ENCODE measurements at regions not wholly inside any gene's neighbourhood (a gene's known extent, or its start where the extent isn't known, plus 50 kb on each side); places are given as distances from the start of the nearest gene placed in this dataset.

DNA sequence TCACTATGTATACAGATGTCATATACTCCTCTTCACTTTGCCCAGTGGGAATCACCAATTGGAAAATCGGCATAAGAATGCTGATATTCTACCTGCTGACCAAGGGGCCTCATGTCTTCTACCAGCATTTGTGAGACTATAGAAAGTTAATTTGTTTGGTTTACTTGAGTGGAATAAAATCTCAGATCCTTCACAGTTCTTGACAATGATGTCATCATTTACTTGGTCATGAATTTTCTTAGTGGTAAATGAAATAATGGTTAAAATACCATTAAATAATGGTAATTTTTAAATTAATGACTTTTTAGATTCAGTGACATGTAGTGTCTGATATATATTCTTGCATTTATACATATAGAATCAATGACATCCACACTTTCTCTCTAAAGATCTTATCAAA, 1052.6 kb downstream of the ADGRL3 start:
- peak; percentile 8 for DNase-seq (ENCODE audit: insufficient read length, low spot score, missing footprints)
- H3K27me3 ChIP-seq (ENCODE audit: insufficient read depth, low read length), result no peaks in the 10 kb centered on the region
- H3K4me3 ChIP-seq (ENCODE audit: insufficient read depth, low read length), result no peak overlapping the region
- H4K20me1 ChIP-seq (ENCODE audit: insufficient read depth, low read length), result no peaks in the 10 kb centered on the region
- H3K36me3 ChIP-seq (ENCODE audit: insufficient read depth, low read length), result no peaks in the 10 kb centered on the region
- H3K4me2 ChIP-seq (ENCODE audit: insufficient read depth, low read length), result no peak overlapping the region
- no peak overlapping the region for H3K27ac ChIP-seq (ENCODE audit: low read depth, low read length)
- H3K4me1 ChIP-seq (ENCODE audit: insufficient read depth, low read length), result no peaks in the 10 kb centered on the region
- TF ChIP-seq, protein P1, sequence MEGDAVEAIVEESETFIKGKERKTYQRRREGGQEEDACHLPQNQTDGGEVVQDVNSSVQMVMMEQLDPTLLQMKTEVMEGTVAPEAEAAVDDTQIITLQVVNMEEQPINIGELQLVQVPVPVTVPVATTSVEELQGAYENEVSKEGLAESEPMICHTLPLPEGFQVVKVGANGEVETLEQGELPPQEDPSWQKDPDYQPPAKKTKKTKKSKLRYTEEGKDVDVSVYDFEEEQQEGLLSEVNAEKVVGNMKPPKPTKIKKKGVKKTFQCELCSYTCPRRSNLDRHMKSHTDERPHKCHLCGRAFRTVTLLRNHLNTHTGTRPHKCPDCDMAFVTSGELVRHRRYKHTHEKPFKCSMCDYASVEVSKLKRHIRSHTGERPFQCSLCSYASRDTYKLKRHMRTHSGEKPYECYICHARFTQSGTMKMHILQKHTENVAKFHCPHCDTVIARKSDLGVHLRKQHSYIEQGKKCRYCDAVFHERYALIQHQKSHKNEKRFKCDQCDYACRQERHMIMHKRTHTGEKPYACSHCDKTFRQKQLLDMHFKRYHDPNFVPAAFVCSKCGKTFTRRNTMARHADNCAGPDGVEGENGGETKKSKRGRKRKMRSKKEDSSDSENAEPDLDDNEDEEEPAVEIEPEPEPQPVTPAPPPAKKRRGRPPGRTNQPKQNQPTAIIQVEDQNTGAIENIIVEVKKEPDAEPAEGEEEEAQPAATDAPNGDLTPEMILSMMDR (IDR thresholded peaks at IDR 0.05; ENCODE audit: extremely low read depth, low read depth, low read length), result no peak
- H3K79me2 ChIP-seq (ENCODE audit: insufficient read depth, low read length), result no peaks in the 10 kb centered on the region
- H3K9me3 ChIP-seq (ENCODE audit: low read depth, low read length), result peaks cover 2% of the 10 kb centered on the region
- H2AFZ ChIP-seq (ENCODE audit: low read length), result no peak overlapping the region

DNA sequence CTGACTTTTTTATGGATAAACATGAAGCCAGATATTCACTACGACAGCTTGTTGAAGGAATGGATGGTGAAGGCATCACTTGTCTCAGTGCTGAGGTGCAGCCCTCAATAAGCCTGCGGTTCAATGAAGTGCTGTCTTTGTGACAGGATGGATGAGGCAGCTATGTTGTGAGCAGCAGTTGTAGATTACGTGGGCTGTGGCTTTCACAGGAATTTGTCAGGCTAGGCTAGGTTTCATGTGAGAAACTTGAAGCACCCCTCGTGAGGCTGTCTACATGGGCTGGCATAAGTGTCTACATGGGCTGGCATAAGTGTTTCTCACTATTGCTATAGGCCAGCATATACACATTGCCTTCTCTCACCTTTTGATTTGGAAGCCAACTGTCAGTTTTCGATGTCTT, 1050.0 kb downstream of the ADGRL3 start:
- H3K9me3 ChIP-seq (ENCODE audit: low read depth, low read length), result peaks cover 2% of the 10 kb centered on the region
- H3K27me3 ChIP-seq (ENCODE audit: insufficient read depth, low read length), result no peaks in the 10 kb centered on the region
- H3K4me2 ChIP-seq (ENCODE audit: insufficient read depth, low read length), result no peak overlapping the region
- H2AFZ ChIP-seq (ENCODE audit: low read length), result no peak overlapping the region
- no peaks in the 10 kb centered on the region for H3K4me1 ChIP-seq (ENCODE audit: insufficient read depth, low read length)
- DNase-seq (ENCODE audit: insufficient read length, low spot score, missing footprints), result no peak
- H3K27ac ChIP-seq (ENCODE audit: low read depth, low read length), result no peak overlapping the region
- H3K79me2 ChIP-seq (ENCODE audit: insufficient read depth, low read length), result no peaks in the 10 kb centered on the region
- H3K4me3 ChIP-seq (ENCODE audit: insufficient read depth, low read length), result no peak overlapping the region
- TF ChIP-seq, protein P1 (IDR thresholded peaks at IDR 0.05; ENCODE audit: extremely low read depth, low read depth, low read length), result no peak
- no peaks in the 10 kb centered on the region for H3K36me3 ChIP-seq (ENCODE audit: insufficient read depth, low read length)
- H4K20me1 ChIP-seq (ENCODE audit: insufficient read depth, low read length), result no peaks in the 10 kb centered on the region

DNA sequence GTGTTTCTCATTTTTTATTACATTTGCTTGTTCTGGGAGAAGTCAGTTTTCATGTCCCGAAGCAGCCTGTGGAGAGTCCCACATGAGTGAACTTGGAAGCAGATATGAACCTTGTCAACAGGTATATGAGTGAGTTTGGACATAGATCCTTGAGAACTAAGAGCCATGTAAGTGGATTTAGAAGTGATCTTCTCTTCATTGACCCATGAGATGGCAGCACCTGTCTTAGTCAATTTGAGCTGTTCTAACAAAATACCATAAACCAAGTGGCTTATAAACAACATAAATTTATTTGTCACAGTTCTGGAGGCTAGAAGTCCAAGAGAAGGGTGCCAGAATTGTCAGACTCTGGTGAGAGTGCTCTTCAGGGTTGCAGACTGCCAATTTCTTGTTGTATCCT, 1043.8 kb downstream of the ADGRL3 start:
- TF ChIP-seq, protein P1 (IDR thresholded peaks at IDR 0.05; ENCODE audit: extremely low read depth, low read depth, low read length), result no peak
- H2AFZ ChIP-seq (ENCODE audit: low read length), result no peak overlapping the region
- no peak overlapping the region for H3K4me3 ChIP-seq (ENCODE audit: insufficient read depth, low read length)
- no peaks in the 10 kb centered on the region for H4K20me1 ChIP-seq (ENCODE audit: insufficient read depth, low read length)
- no peak for DNase-seq (ENCODE audit: insufficient read length, low spot score, missing footprints)
- H3K4me2 ChIP-seq (ENCODE audit: insufficient read depth, low read length), result no peak overlapping the region
- H3K79me2 ChIP-seq (ENCODE audit: insufficient read depth, low read length), result no peaks in the 10 kb centered on the region
- no peak overlapping the region for H3K27ac ChIP-seq (ENCODE audit: low read depth, low read length)
- no peaks in the 10 kb centered on the region for H3K36me3 ChIP-seq (ENCODE audit: insufficient read depth, low read length)
- no peaks in the 10 kb centered on the region for H3K27me3 ChIP-seq (ENCODE audit: insufficient read depth, low read length)
- peaks cover 2% of the 10 kb centered on the region for H3K9me3 ChIP-seq (ENCODE audit: low read depth, low read length)
- no peaks in the 10 kb centered on the region for H3K4me1 ChIP-seq (ENCODE audit: insufficient read depth, low read length)

DNA sequence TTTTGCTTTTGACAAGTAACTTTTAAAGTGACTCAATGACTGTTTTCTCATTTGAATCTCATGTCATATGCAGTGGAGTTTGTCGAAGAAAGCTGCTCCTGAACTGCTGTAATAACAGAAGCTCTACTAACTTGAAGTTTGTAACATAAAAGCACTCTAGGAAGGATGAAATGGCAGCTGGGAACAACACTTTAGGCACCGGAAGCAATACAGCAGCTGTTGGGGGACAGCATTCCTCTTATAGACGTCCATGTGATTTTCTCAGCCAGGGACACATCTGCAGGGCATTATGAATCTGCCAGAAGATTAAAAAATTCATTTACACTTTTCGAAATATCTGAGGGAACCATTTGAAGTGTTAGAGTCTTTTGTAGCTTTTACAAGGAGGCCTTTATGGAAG, 1035.8 kb downstream of the ADGRL3 start:
- Histone ChIP-seq H2AFZ (ENCODE audit: low read length) (no peak overlapping the region), H3K27me3 (ENCODE audit: insufficient read depth, low read length) (no peaks in the 10 kb centered on the region), H3K4me2 (ENCODE audit: insufficient read depth, low read length) (no peak overlapping the region), H3K4me3 (ENCODE audit: insufficient read depth, low read length) (no peak overlapping the region), H3K79me2 (ENCODE audit: insufficient read depth, low read length) (no peaks in the 10 kb centered on the region), H3K27ac (ENCODE audit: low read depth, low read length) (no peak overlapping the region), H3K36me3 (ENCODE audit: insufficient read depth, low read length) (no peaks in the 10 kb centered on the region), H3K9me3 (ENCODE audit: low read depth, low read length) (peaks cover 4% of the 10 kb centered on the region), H3K4me1 (ENCODE audit: insufficient read depth, low read length) (no peaks in the 10 kb centered on the region), H4K20me1 (ENCODE audit: insufficient read depth, low read length) (no peaks in the 10 kb centered on the region)
- no peak for DNase-seq (ENCODE audit: insufficient read length, low spot score, missing footprints)
- TF ChIP-seq, protein P1 (IDR thresholded peaks at IDR 0.05; ENCODE audit: extremely low read depth, low read depth, low read length), result no peak

All from osteoblast (primary cell).